HG02973 (cell line): ENCODE measurements at regions not wholly inside any gene's neighbourhood (a gene's known extent, or its start where the extent isn't known, plus 50 kb on each side); places are given as distances from the start of the nearest gene placed in this dataset.

Source experiments
- ATAC-seq: cut with Tn5 transposase; IDR thresholded peaks from one replicate; pipeline ENCODE4 v1.9.1; 2021; ENCODE audit warnings: moderate library complexity; ENCODE audit not compliant: unreplicated experiment

DNA sequence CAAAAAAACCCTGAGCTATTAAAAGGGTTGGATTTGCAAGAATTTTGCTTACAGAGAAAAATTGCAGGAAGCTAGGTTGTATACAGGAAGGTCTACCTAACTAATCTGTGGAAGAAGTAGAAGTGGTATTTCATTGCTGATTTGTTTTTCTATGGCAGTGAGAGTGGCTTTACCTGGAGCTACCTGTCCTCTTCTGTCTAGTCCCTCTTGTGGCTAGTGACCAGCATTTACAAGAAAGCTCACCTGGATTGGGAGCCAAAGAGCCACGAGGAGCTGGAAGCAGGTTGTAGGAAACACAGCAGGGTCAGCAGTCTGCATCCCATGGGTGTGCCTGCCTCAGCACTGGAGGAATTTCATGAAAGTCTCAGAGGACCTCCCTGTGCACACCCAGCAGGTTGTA, 120.3 kb upstream of the RALGAPA2 start:
- no peak for ATAC-seq

- no peak for ATAC-seq
Measured at GRCh38 chr20:20831794-20832193, 119.3 kb upstream of the RALGAPA2 start.

DNA sequence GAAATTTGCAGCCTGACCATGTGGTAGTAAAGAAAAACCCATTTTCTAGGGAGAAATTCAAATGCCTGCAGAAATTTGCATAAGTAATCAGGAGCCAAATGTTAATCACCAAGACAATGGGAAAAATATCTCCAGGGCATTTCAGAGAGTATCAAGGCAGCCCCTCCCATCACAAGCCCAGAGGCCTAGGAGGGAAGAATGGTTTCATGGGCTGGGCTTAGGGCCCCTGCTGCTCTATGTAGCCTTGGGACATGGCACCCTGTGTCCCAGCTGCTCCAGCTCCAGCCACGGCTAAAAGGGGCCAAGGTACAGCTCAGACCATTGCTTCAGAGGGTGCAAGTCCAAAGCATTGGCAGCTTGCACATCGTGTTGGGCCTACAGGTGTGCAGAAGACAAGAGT, 117.2 kb upstream of the RALGAPA2 start:
- no peak for ATAC-seq

GRCh38 chr20:20827992-20828597, 115.7 kb upstream of the RALGAPA2 start:
- no peak for ATAC-seq

DNA sequence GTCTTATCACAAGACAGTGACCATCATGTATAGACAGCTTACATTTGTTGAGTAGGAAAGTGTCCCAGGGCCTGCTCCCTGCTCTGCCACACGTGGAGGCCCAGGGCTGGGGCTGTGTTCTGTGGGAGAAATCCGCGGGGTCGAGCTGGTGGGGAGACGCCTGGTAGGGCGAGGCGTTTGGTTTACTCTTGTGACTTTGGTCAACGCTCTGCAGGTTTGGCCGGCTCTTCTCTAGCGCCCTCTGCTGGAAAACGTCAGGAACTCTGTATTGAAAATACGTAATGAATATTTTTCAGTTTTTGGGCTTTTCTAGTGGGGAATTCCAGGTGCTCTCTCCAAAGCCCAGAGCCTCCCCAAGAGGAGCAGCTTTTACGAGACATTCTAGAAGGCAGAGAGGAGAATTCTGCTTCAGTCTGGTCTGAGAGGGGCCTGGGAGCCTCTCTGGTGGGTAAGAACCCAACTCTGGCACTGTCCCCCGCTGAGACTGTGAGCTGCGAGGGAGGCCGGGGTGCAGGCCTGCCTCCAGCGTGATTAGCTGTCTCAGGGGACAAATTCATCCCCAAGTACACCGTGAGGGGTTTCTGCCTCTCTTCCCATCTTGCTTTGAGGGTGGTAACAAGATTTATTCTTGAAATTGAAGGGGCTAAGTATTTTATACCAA, 112.6 kb upstream of the RALGAPA2 start:
- ATAC-seq, result no peak

GRCh38 chr20:20823476-20823881, 111.0 kb upstream of the RALGAPA2 start:
- ATAC-seq, result no peak

- ATAC-seq, result no peak
Measured at GRCh38 chr20:20821484-20822260, 109.2 kb upstream of the RALGAPA2 start.

- no peak for ATAC-seq
Measured at GRCh38 chr20:20820785-20821483, 108.5 kb upstream of the RALGAPA2 start.

GRCh38 chr20:20820104-20820503, 107.7 kb upstream of the RALGAPA2 start:
- no peak for ATAC-seq

DNA sequence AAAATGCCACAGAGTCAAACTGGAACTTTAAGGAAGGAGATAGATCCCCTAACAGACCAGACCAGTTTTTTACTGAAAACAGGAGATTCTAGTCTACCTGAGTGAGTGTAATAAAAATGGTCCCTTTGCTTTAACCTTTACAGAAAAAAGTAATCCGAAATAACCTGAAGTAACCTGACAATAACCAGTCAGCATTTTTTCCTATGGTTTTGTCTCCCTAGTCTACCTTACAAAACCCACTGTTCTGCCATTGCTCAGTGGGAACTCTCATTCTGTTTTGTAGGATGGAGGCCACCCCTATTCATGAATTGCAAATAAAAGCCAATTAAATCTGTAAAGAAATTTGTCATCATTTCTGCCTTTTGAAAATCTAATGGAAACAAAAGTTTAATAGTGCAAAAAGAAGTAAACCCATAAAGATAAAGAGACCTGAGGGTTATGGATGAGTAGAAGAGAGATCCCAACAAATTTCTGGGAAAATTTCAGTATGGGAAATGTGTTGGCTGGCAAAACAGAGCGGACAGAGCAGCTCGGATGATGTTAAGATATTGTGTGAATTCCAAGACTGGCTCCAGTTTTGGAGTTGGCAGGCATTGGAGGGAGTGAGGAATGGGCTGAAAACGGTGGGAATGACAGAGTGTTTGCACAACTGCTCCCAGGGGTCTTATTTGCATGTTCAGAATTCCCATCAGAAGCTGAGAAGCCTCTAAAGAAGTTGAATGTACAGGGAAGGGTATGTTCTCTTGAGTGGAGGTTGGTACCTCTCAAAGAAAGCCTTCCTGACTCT, 104.7 kb upstream of the RALGAPA2 start:
- ATAC-seq, result no peak

DNA sequence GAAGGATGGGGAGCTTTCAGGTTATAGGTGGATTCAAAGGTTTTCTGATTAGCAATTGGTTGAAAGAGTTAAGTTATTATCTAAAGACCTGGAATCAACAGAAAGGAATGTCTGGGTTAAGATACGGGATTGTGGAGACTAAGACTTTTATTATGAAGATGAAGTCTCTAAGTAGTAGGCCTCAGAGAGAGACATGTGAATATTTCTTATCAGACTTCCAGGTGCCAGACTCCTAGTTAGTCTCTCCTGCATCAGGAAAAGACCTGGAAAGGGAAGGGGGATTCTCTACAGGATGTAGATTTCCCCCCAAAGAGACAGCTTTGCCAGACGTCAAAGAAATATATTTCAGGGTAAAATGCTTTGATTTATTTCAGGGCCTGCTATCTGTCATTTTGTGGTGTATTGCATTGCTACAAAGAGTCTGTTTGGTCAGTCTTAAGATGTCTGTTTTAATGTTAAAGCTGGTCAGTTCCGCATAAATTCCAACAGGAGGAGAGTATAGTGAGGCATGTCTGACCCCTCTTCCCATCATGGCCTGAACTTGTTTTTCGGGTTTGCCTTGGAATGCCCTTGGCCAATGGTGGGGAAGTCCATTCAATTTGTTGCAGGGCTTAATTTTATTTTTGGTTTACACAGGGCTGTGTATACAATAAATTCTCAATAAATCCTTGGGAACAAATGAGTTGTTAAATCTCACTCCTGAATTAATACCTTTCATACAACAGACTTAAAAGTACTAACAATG, 103.4 kb upstream of the RALGAPA2 start:
- ATAC-seq, result no peak

DNA sequence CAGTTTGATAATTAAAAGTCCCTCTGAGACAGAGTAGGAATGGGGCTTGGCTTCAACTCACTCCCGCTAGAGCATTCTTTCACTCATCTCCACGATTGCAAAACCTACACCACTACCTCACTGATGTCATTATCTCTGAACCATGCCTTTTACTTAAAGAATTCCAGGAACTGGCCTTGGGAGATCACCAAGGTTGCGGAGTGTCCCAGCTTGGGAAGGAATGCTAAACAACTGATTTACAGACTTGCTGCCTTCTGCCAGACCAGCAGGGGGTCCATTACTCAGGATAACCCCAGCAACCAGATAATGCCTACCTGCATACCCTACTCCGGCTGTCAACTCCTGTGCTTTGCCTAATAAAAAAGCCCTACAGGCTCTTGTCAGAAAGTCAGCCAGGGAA, 102.2 kb upstream of the RALGAPA2 start:
- ATAC-seq, result no peak

DNA sequence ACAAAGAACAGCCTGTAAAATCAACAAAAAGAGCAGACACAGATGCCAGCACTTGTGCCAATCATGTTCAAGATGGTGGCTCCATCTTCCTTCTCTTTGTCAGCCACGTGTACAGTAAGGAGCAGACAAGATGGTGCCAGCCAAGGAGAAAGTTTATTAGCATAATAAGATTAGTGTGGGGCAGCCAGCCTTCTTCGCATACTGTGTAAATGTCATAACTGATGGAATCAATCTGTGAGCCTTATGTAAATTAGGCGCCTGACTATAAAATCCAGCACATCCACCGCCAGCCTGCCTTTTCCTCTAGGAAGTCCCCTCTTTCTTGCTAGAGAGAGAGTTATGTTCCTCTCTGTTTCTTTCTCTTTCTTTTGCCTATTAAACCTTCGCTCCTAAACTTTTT, 99.7 kb upstream of the RALGAPA2 start:
- no peak for ATAC-seq

DNA sequence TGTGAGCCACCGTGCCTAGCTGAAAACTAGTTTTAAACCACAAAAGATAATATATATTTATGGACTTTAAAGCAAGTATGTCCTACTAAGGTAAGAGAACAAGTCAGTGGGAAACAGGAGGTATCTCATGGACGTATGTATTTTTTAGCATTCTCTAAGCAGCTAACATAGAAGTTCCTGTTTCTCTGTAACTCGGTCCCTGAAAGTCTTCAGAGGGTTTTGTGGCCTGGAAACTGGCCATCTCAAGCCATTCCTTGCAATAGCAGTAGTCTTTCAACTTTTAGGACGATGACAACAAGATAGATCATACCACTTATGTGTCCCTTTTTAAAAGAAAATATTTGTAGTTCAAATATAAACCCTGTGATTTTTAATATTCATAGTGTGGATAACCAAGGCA, 95.6 kb upstream of the RALGAPA2 start:
- ATAC-seq, result no peak

DNA sequence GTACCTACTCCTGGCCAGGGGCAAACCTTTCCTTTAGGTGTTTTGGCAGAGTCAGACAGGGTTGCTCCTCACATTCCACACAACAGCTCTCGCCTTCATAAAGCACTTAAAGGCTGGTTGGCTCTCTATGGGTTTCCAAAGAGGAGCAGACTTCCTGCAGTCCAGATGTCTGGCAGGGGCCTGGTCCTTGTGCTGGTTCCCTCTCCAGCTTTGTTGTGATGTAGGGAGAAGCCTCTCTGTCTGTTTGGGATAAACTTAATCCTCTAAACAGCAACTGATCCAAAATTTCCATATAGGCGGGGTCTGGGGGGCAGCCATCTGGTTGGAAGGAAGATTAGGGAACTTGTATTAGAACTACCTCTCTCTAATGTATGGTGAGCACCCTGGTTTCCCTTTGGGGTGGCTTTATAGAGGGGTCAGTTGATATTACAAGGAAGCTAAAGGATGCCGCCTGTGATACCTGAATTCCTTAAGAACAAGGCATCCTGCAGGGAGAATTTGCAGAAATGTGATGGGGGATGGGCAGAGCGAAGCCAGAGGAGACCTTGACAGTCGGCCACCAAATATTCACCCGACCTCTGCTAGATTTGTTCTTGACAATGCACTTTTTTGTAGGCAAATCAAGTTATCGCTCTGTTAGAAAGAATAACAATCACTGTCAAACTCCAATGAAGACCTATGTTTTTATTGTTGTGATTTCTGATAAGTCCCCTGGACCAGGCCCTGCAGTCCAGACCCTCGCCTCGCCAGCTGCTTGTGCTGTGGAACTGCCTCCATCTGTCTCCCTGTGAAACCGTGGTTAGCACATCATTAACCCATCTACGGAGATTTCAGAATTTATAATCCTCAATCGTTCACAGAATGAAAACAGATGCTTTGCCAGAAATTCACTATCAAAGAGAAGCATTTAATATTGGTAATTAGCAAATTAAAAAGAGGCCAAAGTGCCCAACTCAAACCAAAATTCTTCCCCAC, 94.0 kb upstream of the RALGAPA2 start:
- no peak for ATAC-seq

GRCh38 chr20:20803011-20803410, 90.6 kb upstream of the RALGAPA2 start:
- no peak for ATAC-seq

GRCh38 chr20:20802328-20802727, 89.9 kb upstream of the RALGAPA2 start:
- no peak for ATAC-seq

DNA sequence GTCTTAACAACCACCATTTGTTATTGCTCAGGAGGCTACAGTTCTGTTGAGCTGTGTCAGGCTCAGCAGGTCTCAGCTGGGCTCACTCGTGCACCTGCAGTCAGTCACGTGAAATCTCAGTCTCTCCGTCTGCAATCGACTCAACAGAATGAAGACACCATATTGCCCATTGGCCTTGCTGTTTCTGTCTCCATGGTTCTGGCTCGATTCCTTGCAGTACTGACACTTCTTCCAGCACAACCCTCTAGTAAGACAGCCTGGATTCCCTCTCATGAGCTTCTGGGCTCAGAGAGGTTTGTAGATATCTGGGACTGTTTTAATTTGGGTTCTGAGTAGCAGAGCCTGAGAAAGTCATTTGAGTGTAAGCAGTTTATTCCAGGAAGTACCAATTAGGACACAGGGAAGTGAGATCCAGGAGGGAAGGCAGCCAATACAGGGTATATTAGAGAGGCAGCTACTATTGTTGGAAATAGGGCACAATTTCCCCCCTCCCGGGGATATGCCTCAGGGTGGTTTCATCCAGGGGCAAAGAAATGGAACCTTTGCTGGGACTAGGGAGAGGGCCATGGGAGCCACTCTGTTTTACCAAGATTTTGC, 87.4 kb upstream of the RALGAPA2 start:
- no peak for ATAC-seq
